Prostate gland (tissue), 2 donors: ENCODE measurements at regions not wholly inside any gene's neighbourhood (a gene's known extent, or its start where the extent isn't known, plus 50 kb on each side); places are given as distances from the start of the nearest gene placed in this dataset.

Experiments used
- CTCF ChIP-seq, 4 experiments: fragments of 200-600 bp in 2 of 4; fragments of 450-650 bp in 2 of 4; sonication (generic) in 2 of 4; IDR thresholded peaks; 1 replicate in 3 of 4; 2 replicates in 1 of 4; pipeline ENCODE4 v1.5.1; 2016 to 2019; ENCODE audit warnings: antibody characterized with exemption in 4 of 4, mild to moderate bottlenecking in 2 of 4, moderate library complexity in 2 of 4
- POLR2A ChIP-seq: fragments of 450-650 bp; IDR thresholded peaks from one replicate; pipeline ENCODE4 v1.6.1; 2016; ENCODE audit warnings: antibody characterized with exemption, mild to moderate bottlenecking

DNA sequence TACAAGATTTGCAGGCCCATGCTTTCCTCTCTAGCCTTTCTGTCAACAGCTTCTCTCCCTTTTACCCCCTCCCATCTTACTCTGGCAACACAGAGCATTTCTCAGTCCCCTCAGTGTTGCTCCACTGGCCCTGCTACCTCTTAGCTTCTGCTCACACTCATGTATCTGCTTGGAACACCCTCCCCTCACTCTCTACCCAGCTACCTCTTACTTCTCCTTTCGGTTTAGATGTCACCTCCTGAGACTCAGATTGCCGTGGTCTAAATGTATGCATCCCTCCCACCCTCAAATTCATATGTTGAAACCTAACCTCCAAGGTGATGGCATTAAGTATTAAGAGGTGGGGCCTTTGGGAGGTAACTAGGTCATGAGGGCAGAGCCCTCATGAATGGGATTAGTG, 80.1 kb downstream of the FOXD2 start:
- no peak for TF ChIP-seq CTCF (IDR thresholded peaks at IDR 0.05)
- TF ChIP-seq POLR2A, result no peak
